Activated CD8-positive, alpha-beta memory T cell treated with anti-CD3 and anti-CD28 coated beads, Interleukin-2, amount 50 U/mL, for 4 hours (primary cell): ENCODE measurements at regions not wholly inside any gene's neighbourhood (a gene's known extent, or its start where the extent isn't known, plus 50 kb on each side); places are given as distances from the start of the nearest gene placed in this dataset.
"Not testable (repeated sequence)": the region's sequence is repeated elsewhere in the genome, so short reads cannot be mapped to it uniquely, and the experiment has no call there.

ENCODE experiments used
- DNase-seq: peaks from one replicate; pipeline ENCODE4 v3.0.0-alpha.2; 2020

DNA sequence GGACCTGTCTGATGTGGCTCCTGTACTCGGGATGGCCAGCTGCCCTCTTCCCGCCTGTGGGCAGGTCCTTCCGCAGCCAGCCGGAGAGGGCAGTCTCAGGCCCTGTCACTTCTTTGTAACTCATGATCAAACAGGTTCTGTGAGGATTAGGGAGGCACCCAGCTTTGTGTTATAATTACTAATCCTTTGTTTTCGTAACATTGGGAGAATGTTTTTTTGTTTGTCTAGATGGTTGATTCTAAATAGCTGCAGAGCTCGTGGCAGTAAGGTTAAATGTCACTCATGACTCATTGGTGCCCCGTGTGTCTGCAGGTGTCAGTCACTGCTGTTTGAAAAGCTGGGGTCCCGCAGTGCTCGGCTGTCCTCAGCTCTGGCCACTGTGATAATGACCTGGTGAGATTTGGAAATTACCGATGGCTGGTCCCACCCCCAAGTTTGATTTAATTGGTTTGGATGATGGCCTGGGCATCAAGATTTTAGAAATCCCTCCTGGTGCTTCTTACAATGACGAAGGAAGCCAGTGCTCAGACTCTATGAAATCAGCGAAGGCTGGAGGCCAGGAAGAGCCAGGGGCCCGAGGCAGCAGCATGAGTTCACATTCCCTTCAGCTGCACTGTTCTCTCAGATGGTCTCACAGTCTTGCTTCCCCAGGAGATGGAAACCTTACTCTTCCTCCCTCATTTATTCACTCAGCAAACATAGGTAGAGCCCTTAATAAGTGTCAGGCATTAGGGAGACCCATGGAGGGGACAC lies 172.8 kb downstream of the VAPA start:
- DNase-seq: no peak

- no peak for DNase-seq
Observed at GRCh38 chr18:10088734-10089133, 174.9 kb downstream of the VAPA start.

DNA sequence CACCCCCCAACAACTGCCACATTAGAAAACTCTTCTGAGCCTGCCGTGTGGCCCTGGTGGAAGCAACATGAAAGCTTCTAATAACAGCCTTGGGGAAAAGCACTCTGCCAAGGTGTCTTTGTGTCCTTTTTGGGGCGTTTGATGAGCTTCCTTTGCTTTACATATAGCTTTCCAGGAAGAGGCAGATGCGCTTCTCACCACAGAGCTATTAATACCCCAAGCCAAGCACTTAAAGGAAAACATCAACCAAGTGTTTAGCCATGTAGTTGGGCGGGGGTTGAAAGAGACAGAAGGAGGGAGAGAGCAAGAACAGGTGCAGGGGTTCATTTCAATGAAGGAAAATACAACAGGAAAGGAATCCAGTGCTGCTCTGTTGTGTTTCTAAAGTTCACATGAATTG lies 176.1 kb downstream of the VAPA start:
- DNase-seq: no peak

DNA sequence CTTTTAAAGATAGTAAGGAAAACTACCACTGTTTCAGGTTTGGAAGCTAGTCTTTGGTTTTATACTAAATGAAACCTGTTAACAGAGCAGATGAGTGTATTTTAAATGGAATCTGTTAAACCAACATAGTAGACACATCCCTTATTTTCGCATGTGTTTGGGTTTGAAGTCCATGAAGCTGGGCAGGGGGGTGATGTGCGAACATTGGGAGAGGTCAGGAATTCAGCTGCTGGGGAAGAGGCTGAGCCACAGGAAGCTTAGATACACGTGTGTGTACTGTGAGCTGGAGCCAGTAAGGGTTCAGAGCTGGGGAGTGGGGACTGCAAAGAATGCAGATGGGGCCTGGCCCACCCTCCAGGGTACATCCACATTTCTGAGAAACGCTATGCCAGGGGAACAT lies 176.9 kb downstream of the VAPA start:
- no peak for DNase-seq

- no peak for DNase-seq
Observed at GRCh38 chr18:10093445-10093844, 179.6 kb downstream of the VAPA start.

DNA sequence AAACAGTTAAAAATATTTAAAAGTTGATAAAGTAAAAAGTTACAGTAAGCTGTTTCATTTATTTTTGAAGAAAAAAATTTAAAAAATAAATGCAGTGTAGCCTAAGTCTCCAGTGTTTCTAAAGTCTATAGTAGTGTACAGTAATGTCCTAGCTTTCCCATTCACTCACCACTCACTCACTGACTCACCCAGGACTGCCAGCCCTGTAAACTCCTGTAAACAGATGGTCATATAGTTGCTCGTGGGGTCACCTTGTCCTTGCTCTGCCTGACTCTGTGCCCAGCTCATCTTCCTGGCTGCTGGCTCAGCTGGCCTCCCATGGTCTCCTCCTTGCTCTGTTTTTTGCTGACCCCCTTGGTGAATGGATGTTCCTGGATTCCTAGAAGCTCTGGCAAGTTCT lies 180.3 kb downstream of the VAPA start:
- DNase-seq: no peak

GRCh38 chr18:10094655-10095054 lies 180.8 kb downstream of the VAPA start:
- DNase-seq: no peak

- no peak for DNase-seq
Observed at GRCh38 chr18:10095356-10095755, 181.5 kb downstream of the VAPA start.

DNA sequence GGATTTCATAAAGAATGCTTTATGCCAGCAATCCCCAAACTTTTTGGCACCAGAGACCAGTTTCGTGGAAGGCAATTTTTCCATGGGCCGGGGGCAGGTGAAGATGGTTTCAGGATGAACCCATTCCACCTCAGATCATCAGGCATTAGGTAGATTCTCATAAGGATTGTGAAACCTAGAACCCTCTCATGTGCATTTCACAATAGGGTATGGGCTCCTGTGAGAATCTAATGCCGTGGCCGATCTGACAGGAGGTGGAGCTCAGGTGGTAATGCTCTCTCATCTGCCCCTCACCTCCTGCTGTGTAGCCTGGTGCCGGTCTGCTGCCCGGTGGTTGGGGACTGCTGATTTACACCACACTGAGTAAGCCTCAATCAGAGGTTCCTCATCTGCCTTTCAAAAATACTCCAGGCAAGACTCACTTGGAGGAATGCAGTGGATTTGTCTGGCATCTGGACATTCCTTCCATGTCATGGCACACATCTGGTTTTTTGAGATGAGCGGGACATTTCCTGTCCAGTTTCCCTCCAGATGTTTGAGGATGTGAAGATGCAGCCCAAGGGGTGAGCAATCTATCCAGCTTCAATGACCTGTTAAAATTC lies 185.8 kb downstream of the VAPA start:
- DNase-seq: no peak

- no peak for DNase-seq
Observed at GRCh38 chr18:10100196-10100595, 186.4 kb downstream of the VAPA start.

GRCh38 chr18:10100941-10101701 lies 187.3 kb downstream of the VAPA start:
- DNase-seq: no peak

DNA sequence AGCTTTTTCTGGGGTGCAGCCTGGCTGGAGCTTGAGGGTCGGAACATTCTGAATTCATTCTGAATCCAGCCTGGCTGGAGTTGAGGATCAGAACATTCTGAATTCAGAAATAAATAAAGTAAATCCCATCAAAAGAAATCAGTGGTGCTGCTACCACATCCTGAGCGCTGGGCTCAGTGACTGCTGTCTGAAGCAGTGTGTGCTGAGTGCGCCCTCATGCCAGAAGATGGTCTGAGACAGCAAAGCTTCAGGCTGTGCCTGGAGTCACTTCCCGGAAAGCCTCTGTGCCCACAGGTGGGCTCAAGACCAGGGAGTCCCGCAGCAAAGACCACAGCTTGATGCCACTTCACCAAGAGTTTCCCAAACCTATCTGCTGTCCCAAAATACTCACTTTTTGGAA lies 187.9 kb downstream of the VAPA start:
- no peak for DNase-seq

DNA sequence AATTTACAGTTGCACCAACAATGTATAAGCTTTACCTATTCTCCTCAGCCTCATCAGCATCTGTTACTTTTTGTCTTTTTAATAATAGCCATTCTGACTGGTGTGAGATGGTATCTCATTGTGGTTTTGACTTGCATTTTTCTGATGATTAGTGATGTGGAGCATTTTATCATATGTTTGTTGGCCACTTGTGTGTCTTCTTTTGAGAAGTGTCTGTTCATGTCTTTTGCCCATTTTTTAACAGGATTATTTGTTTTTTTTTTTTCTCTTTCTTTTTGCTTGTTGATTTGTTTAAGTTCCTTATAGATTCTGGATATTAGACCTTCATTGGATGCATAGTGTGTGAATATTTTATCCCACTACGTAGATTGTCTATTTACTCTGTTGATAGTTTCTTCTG lies 191.3 kb downstream of the VAPA start:
- not testable (repeated sequence) for DNase-seq

- DNase-seq: no peak
Observed at GRCh38 chr18:10111191-10111590, 197.4 kb downstream of the VAPA start.

- no peak for DNase-seq
Observed at GRCh38 chr18:10111944-10112343, 198.1 kb downstream of the VAPA start.

DNA sequence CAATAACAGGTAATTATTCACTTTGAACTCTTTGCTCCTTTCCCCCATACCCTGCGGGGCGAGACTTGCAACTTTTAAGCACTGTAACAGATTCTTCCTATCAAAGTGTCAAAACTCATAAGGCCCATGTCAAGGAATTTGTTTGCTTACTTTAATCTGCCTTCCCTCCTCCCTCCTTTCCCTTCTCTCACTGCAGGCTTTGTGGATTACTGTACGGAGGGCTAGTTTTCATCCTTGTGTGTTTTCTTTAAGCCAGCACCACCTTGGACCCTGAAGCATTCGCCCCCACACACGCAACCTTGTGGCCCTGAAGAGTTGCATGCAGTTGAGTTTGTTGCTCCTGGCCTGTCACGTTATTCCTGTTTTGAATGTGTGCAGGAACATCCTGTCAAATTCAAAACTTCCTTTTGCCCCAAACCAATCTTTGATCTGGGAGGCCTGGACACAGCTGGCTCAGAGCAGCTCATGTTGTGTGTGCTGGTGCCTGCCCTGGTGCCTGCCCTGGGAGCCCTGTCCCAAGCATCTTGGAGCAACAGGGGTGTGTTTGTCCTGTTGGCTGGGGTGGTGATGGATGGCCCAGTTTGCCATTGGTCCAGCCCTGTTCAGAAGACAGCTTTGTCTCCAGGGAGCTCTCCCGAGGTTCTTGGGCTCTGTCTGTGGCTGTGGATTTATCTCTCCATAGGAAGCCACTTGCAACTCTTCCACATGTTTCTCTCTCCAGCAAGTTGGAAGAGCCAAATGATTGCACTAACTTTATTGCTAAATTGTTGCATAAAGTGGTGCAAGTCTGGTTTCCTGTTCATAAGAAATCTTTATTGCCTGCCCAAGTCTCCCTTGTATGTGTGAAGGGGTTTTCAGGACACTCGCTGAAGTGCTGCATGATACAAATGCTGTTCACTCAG lies 199.6 kb downstream of the VAPA start:
- no peak for DNase-seq

DNA sequence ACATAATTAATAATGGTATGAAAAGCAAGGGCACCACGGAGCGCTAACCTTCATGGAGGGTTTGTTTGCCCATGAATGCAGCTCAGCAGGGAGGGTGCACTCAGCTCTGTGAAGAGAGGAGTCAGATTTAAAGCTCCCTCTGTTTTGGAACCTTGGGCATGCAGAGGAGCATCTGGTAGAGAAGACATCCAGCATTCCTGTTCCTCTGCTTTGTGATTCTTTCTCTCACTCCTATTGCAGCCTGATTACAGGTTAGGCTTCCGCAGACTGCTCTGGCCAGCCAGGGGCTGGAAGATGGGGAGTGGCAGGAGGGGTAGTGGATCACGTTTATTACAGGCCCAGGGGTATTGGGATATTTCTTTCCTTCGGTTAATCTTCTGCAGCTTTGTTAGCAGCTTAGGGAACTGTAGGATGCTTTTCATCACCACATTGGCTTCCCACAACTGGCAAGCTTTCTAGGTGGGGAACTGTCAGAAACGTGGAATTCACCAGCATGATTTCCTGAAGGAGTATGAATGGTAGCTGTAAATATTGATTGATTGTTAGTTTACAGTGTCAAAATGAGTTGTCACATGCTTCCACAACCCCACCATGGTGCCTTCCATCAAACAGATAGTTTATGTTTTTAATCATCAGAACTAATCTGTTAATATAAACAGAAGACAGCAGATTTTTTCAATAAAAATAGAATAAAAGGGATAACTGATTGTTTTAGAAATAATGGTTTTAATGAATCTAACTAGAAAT lies 201.1 kb downstream of the VAPA start:
- DNase-seq: no peak

DNA sequence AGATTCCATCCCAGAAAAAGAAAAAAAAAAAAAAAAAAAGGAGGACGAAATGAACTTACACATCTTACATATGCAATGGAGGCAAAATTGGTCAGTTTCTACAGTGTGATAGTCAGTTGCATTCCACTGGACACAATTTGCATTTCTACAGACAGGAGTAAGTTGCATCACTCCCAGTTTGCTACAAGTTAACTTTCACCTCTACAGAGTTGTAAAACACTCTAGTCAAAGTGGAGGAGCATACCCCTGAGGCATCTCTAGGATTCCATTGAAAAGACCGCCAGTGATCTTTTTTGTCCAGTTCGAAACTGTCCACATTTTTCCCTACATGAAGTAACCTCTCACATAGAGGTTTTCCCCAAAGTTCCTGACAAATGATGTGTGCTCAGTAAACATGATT lies 202.8 kb downstream of the VAPA start:
- DNase-seq: no peak

DNA sequence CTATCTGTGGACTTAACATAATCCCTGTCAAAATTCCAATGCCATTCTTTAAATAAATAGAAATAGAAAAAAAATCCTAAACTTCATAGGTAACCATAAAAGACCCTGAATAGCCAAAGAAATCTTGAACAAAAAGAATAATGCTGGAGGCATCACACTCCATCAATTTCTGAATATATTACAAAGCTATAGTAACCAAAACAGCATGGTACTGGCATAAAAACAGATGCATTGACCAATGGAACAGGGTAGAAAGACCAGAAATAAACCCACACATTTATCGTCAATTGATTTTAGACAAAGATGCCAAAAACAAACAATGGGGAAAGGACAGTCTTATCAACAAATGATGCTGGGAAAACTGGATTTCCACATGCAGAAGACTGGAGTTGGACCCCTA lies 205.7 kb downstream of the VAPA start:
- DNase-seq: no peak

DNA sequence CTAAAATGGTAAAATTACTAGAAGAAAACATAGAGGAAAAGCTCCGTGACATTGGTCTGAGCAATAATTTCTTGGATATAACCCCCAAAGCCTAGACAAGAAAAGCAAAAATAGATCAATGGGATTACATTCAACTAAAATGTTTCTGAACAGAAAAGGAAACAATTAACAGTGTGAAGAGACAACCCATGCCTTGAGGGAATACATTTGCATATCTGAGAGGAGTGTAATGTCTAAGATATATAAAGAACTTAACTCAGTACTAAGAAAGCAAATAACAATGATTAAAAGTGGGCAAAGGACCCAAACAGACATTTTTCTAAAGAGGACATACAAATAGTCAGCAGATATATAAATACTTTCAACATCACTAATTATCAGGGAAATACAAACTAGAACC lies 206.2 kb downstream of the VAPA start:
- DNase-seq: no peak

GRCh38 chr18:10120622-10121021 lies 206.8 kb downstream of the VAPA start:
- DNase-seq: no peak

DNA sequence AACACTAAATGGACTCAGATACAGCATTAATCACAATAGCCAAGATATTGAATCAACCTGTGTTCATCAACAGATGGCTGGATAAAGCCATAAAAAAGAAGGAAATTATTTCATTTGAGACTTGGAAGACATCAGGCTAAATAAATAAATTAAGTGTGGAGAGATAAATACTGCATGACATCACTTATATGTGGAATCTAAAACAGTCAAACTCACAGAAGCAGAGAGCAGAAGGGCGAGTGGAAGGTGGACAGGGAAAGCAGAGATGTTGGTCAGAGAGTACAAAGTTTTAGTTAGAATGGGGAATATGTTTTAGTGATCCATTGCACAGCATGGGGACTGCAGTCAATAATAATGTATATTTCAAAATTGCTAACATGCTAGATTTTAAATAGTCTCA lies 207.2 kb downstream of the VAPA start:
- DNase-seq: no peak
